Mammary epithelial cell (primary cell): ENCODE measurements at regions not wholly inside any gene's neighbourhood (a gene's known extent, or its start where the extent isn't known, plus 50 kb on each side); places are given as distances from the start of the nearest gene placed in this dataset.

Source experiments
- CTCF ChIP-seq, 2 donors: IDR thresholded peaks in 1 of 2; conservative IDR thresholded peaks in 1 of 2; 2 replicates each; pipeline ENCODE4 v1.5.1; 2011 to 2012; ENCODE audit warnings: inconsistent platforms in 2 of 2, low read length in 2 of 2, mild to moderate bottlenecking in 2 of 2, control low read depth in 1 of 2, low read depth in 1 of 2; ENCODE audit not compliant: insufficient read depth in 1 of 2; ENCODE audit errors: extremely low read depth in 1 of 2
- EZH2 ChIP-seq: IDR thresholded peaks from 2 replicates; pipeline ENCODE4 v1.6.1; 2012; ENCODE audit warnings: low read length, inconsistent platforms, borderline replicate concordance

GRCh38 chr12:91505006-91505405, 322.4 kb upstream of the DCN start:
- TF ChIP-seq CTCF (conservative IDR thresholded peaks at IDR 0.05 in 1 of 2, IDR thresholded peaks at IDR 0.05 in 1 of 2; ENCODE audit: extremely low read depth in 1 of 2, insufficient read depth in 1 of 2, low read depth in 1 of 2, low read length in 2 of 2) = no peak
- no peak for TF ChIP-seq EZH2
